ENCODE measurements at regions not wholly inside any gene's neighbourhood (a gene's known extent, or its start where the extent isn't known, plus 50 kb on each side); places are given as distances from the start of the nearest gene placed in this dataset.

DNA sequence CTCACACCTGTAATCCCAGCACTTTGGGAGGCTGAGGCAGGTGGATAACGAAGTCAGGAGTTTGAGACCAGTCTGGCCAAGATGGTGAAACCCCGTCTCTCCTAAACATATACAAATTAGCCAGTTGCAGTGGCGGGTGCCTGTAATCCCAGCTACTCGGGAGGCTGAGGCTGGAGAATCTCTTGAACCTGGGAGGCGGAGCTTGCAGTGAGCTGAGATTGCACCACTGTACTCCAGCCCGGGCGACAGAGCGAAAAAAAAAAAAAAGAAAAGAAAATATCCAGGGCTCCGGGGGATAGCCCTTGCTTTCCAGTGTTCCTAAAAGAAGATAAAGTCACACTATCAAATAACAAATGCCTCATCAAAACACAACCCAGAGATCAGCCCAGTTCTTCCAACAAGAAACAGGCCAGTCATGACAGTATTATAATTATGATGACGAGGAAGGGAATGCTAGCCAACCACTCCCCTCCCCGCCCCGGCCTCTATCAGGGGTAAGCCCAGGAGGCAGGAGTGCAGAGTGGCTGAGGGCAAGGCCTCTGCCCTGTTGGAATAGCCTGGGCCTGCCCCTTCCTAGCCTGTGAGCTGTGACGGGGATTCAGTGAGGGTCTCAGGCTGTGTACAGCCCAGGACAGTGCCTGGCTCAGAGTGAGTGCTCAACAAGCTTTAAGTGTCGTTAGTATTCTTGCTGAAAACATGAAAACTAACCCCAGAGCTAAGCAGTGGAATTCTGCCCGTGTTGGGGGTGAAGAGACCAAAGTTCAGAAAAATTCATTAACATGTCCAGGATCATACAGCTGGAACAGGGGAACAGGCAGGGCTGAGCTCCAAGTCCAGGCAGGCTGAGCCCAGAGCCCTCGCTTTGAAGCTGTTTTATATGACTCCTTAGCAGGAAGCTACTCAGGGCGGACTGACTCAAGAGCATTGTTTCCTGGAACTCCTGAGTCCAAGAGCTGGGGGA, 54.3 kb downstream of the FAM241B start:
- DNase-seq (ENCODE audit: low read depth), result no peak

DNA sequence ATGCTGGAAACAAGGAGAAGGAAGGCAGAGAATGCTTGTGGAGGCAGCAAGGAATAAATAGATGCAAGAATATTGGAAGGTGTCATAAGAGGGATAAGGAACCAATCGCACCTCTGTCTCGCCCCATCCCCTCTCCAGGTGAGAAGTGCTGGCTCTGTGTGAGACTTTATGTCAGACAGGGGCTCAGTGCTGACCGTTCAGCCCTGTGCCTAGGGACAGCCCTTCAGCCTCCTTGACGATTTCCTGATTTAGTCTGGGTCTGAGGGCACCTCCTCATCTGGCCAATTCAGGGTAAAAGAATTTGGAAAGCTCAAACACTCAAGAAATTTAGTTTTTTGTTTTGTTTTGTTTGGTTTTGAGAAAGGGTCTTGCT, 54.9 kb downstream of the FAM241B start:
- no peak for DNase-seq (ENCODE audit: low read depth)

DNA sequence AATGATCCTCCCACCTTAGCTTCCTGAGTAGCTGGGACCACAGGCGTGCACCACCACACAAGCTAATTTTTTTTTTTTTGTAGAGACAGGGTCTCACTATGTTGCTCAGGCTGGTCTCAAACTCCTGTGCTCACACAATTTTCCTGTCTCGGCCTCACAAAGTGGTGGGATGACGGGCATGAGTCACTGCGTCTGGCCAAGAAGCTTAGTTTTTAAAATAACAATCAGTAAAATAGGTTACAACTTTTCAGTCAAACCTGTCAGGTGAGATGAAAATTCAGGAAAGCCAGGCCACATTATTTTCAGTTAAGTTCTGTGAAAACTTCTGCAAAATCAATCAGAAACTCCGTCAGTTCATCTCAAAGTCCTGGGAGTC, 55.4 kb downstream of the FAM241B start:
- DNase-seq (ENCODE audit: low read depth), result no peak

DNA sequence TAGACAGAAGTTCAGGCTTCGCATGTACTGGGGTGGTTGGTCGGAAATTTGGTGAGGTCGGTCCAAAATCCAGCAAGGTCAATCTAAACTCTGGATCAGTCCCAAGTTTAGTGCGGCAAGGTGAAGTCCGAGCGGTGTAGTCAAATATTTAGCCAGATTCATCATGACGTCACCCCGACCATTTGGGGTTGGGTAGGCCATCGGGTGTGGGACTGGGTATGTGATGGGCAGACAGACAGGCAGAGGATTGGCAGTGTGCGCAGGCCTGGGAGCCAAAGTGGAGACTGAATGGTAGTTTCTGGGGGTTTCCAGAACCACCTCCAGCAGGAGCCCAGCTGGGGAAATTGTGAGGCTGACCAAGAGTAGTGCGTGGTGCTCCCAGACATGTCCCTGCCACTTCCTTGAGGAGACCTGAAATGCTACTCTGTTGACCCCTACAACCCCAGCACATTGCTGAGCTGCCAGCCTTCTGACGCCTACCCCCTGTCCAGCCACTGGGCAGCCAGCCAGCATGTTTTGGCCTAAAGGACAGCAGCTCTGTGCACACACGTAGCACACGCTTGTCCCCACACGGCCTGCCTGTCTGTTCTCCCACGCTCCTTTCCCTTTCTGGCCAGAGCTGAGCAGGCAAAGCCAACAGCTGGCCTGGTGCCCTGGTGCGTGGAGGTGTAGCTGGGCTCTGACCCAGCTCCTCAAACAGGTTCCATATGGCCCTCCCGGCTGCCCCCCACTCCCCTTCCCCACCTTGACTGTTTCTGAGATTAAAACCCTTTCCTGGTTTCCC, 55.9 kb downstream of the FAM241B start:
- DNase-seq (ENCODE audit: low read depth), result peak; percentile 22

DNA sequence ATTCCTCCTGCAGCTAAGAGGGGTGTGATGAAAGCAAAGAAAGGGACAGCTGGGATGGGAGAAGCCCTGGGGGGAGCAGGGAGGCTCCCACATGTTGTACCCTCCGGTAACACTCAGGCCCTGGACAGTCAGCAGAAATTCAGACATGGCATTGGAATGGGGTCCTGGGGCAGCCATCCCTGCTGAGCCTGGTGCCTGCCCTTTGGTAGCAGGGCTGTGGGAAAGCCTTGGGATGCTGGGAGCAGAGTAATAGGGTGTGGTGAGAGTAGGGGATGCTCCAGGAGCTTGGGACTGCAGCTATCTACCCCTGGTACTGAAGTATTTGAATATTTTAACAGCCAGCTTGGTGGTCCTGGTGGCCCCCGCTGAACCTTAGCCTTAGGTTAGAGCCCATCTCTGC, 56.8 kb downstream of the FAM241B start:
- no peak for DNase-seq (ENCODE audit: low read depth)

DNA sequence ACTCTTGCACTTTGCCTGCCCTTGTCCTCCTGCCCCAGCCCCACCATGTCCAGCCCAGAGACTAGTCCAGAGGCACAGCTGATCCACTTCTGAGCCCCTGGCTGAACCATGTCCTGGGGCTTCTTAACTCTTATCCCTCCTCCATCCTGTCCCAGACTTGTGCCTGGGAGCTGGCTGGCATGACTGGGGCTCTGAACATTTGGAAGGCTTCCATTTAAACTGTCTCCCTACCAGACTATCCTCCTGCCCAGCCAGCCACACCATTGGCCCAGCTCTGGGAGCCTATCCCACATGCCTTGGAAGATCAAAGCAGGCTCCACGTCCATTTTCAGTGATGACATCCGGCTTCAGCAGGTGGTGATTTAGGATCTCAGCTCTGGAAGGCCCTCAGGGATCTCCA, 57.4 kb downstream of the FAM241B start:
- no peak for DNase-seq (ENCODE audit: low read depth)

DNA sequence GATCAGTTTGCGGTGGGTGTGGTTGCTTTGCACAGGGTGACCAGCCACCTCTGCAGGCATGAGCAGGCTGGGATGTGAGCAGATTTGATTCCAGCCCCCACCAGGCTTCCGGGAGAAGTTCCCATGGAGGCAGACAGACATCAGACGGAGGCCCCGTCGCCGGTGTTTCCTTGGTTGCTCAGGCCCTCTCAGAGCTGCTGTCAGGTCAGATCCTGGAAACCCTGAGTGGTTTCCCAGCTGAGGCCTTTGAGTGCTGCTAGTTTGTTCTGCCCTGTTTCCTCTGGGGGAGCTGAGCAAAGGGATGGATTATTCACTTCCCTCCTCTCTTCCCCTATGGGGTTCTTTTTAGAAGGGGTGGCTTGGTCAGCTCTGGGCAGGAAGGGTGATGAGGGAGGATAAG, 62.2 kb downstream of the FAM241B start:
- DNase-seq (ENCODE audit: low read depth), result no peak

DNA sequence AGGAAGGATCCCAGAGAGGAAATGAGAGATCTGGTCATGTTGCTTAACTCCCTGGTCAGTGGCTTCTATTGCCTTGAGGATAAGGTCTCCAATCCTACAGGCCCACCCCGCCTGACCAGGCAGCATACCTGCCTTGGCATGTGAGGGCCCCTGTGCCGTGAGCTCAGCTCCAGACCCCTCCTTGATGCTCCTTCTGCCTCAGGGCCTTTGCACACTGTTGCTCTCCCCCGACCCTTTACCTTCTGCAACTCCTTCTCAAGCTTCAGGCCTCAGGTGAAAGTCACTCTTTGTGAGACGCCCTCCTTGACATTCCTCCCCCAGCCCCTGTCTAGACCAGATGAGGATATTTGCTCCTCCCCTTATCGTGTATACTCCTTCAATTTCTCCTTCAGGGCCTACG, 62.8 kb downstream of the FAM241B start:
- no peak for DNase-seq (ENCODE audit: low read depth)

DNA sequence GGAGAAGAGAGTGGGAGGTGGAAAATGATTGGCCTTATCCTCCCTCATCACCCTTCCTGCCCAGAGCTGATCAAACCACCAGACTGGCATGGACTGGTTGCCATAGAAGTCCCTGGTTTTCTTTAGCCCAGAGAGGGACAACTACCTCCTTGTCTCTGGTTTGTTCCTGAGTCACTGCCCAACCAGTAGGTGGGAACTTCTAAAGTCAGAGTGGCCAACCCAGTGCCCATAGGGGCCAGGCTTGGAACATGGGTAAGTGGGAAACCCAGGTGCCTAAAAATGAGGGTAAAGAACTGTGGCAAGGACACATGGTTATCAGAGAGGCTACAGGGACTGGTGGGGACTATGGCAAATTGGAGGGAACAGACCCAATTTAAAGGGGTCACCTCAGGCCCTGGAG, 63.8 kb downstream of the FAM241B start:
- DNase-seq (ENCODE audit: low read depth), result no peak

DNA sequence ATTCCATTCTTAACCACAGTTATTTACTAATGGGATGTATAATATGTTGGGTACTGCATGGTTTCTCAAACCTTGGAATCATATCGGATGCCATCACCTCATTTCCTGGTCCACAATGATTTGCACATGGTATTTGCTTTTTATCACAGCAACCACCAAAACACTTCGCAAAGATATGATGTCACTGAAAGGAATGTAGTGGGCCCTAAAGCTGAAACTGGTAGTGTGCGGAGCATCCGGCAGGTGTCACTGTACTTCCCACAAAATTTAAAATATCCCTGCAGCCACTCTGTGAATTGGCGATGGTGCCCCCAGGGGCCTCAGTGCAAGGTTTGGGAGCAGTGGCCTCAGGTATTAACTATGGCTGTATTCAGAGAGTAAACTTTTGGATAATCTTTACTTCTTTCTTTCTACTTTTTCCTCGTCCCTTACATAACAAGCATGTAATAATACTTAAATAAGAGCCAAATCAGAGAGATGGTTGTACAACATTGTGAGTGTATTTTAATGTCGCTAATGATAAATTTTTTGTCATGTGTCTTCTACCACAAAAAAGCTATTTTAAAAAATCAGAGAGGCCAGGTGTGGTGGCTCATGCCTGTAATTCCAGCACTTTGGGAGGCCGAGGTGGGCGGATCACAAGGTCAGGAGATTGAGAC, 66.2 kb downstream of the FAM241B start:
- peak; percentile 71 for DNase-seq (ENCODE audit: low read depth)

DNA sequence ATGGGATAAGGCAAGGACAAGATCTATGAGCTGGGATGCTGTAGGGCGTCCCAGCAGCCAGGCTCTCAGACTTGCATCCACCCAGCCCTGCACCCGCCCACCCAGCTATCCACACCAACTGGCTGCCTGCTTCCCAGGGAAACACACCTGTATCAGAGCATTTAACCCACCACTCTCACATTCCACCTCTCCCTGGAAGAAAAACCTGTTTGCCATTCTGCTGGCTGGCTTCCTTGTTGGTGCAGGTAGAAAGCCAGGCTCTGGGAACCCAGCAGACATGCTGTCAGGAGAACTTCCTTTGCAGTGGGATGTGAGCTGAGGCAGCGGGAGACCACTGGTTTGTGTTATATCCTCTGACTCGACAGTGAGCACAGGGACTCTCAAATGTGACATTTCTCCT, 67.0 kb downstream of the FAM241B start:
- no peak for DNase-seq (ENCODE audit: low read depth)

DNA sequence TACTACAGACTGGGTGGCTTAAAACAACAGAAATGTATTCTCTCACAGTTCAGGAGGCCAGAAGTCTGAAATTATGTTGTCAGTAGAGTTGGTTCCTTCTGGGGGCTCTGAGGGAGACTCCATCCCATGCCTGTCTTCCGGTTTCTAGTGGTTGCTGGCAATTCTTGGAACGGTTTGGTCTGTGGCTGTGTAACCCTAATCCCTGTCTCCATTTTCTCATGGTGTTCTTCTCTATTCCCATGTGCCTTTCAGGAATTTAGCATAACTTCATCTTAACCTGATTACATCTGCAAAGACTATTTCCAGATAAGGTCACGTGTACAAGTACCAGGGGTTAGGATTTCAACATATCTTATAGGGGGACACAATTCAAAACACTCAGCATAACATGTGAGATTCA, 73.2 kb downstream of the FAM241B start:
- no peak for DNase-seq (ENCODE audit: low read depth)

DNA sequence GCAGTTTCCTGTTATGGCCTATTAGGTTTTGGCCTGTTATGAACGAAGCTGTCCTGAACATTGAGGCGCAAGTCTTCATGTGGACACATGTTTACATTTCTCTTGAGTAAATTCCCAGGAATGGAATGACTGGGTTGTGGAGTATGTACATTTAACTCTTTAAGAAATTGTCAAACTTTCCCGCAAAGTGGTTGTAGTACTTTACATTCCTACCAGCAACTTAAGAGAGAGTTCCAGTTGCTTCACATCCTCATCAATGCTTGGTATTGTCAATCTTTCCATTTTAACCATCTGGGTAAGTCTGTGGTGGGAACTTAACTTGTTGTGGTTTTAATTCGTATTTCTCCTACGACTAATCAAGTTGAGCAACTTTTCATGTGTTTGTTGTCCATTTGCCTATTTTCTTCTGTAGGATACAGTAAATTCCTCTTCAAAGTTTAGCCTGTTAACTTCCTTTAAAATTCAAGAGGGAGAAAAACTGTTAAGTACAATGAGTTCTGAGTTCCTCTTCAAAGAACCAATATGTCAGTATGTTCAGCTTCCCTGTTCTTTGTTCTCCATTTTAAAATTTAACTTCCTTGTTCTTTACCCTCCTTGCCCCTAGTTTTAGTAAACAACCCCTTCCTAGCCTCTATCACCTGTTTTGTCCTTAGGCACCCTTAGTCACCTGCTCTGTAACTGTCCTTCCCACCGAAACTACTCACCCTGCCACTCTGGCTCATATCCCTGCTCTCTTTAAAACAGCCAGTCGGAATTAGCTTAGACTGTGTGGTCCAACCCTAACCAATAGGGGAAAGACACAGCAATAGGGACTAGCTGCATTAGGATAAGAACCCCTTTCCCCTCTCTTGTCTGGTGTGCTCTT, 74.0 kb downstream of the FAM241B start:
- DNase-seq (ENCODE audit: low read depth), result peak; percentile 66

DNA sequence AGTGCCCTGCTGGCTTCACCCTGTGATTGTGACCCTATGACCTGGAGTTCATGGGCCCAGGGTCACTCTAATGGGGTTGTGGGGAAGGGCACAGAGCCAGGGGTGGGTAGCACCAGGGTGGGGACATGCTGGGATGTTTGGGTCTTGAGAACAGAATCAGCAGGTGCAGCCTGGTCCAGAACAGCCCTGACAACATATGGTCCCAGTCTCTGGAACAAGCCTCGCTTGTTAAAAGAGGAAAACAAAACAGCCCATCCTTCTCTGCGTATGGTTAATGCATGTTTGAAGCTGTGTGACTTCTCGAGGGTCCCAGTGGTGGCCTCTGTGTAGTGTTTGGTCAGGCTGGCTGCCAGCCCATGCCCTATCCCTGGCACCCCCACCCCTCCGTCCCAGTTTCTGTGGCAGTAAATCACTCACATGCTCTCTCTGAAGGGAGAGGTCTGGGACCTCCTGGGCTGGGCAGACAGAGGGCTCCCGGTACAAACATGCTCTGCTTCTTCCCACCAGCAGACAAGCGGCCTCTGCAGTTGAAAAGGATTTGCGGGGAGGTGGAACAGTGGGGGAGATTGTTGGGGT, 79.4 kb downstream of the FAM241B start:
- DNase-seq (ENCODE audit: low read depth), result no peak

DNA sequence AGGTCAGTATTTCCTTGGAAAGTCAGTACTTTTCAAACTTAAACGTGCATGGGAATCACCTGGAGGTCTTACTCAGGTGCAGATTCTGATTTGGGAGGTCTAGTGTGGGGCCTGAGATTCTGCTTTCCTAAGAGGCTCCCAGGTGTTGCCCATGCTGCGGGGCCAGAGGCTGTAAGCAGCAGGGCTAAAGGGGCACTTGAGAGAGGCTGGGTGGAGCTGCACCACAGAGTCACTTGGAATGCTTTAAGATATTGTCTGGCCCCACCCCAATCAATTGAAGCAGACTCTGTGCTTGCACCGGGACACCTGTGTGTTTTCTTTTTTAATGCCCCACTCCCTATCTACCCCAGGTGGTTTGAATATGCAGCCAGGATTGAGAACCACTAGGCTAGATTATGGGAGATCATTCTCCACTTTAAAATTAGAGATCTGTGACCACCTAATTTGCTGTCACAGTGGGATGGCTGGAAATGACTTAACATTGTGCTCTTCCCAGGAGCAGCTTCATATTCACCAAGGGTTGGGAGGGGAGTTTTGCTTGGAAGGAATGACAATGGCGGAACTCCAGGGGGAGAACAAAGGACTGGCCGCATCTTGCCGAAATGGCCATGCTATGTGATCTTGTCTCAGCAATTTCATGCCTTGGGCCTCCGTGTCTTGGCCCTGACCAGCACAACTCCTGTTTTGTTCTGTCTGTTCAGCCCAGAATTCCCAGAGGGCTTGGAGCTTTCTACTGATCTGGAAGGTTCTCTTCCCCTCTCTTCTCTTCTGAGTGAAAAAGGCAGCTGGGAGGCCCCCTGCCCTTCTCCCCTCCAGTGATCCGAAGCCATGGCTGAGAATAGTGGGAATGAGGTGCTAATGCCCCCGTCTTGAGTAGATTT, 80.2 kb downstream of the FAM241B start:
- no peak for DNase-seq (ENCODE audit: low read depth)

DNA sequence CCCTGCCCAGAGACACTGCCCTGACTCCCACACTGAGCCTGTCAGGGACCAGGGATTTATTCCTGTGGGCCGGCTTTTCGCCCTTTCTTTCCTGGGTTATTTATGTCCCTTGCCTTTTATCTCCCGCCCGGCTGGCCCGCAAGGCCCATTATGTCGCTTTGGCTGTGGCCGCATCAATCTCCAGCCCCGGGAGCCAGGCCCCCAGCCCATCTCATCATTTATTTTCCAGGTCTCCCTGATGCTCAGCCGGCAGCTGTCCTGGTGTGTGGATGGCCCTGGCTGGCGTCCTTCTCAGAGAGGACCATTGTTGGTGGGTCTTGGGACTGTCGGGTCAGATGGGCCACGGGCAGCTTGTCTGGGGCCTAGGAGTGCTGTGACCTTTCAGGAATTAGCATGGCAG, 82.3 kb downstream of the FAM241B start:
- no peak for DNase-seq (ENCODE audit: low read depth)

DNA sequence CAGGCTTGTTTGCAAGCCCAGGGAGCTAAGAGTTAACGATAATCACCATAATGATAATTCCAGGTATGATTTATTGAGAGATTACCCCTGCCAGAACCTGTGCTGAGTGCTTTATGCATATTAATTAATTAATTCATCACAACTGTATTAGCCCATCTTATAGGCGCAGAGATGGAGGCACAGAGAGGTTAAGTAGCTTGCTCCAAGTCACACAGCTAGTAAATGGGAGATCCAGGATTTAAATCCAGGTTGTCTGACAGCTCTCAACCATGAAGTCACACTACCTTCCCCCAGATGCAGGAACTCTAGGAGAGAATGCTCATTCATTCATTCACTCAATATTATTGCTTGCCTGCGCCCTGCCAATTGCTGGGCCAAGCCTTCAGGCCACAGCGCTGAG, 84.5 kb downstream of the FAM241B start:
- DNase-seq (ENCODE audit: low read depth), result no peak

DNA sequence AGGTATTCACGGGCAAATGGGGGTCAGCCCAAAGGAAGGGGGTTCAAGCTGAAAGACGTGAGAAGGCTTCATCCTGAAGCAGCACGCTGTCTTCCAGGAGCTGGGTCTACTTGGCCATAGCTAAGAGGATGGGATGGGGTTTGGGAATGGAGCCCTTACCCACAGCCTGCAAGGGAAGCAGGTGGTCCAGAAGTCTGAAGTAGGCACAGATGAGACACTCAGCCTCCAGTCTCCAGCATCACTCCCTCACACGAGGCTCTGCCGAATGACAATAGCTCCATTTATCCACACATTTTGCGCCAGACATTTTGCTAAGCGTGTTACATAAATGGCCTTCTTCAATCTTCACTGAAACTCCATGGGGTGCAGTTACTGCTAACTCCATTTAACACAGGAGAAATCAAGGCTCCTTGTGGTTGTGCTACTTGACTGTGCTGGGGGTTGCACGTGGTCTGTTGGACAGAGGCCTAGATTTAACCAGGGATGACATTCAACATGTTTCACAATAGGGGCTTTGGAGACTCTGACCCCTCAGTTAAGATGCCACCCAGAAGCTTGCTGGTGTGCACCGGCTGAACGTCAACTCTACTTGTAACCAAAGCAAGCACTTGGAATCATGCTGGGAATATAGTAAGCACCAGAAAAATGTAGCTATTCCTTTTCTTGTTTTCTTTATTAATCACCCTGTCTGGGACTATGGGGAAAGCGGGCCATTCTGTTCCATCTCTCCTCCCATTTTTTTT, 85.3 kb downstream of the FAM241B start:
- no peak for DNase-seq (ENCODE audit: low read depth)

Measured in myocyte (in vitro differentiated cells).